Stimulated activated CD8-positive, alpha-beta memory T cell treated with anti-CD3 and anti-CD28 coated beads, Interleukin-4, amount 100 ng/mL, for 1 hour (primary cell): ENCODE measurements at regions not wholly inside any gene's neighbourhood (a gene's known extent, or its start where the extent isn't known, plus 50 kb on each side); places are given as distances from the start of the nearest gene placed in this dataset.

Source experiments
- DNase-seq, 2 donors: peaks; one replicate each; pipeline ENCODE4 v3.0.0-alpha.2; 2020; ENCODE audit warnings: low read depth in 2 of 2, low spot score in 1 of 2

- DNase-seq: no peak
These were observed 1235.7 kb downstream of the BRD1 start for GRCh38 chr22:48592066-48592345.

DNA sequence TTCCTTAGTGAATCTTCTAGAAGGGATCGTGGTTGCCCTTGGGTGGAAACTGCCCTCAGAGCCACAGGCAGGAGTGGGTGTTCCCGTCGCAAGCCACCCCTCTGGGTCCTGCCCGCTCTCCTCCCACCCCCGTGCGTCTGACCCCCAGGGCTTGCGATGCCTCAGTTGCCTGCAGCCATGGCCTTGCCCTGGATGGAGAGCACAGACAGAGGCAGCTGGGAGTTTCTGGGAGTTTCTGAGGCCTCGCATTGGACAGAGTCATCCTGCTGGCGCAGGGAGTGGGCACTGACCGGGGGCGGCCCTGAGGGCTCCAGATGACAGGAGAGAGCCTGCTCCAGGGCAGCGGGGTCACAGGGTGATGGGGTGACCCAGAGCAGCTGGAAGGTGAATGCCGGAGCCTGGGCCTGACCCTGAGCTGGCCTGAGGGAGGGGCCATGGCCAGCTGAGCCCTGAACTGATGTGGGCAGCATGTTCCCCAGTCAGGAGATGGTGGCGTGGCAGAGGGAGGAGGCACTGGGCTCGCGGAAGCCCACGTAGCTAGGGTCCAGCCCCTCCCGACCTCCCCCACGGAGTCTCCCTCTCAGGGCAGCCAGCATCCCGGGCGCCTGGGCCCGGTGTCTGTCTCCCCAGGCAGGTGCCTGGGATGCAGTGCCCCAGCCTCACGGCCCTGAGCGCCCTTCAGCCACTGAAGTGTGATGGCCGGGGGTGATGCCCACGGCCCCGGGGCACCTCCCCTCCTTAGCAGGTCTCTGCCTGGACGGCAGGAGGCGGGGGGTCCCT, 1236.2 kb downstream of the BRD1 start:
- no peak for DNase-seq

DNA sequence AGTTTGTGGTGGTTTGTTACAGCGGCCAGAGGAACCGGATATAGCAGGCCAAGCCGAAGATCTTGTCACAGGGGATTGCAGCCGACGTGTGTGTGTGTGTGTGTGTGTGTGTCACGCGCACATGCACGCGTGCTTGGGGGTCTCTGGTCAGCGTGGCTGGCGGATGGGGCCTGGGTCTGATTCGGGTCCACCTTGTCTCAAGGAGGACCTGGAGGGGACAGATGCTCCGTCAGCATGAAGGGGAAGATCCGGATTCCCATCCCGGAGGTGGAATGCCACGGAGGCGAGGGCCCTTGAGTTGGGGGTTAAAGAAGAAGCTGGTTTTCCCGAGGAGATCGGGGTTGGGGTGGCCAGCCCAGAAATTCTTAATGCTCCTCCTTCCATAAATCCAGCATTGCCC, 1237.8 kb downstream of the BRD1 start:
- no peak for DNase-seq

GRCh38 chr22:48588878-48589450, 1238.7 kb downstream of the BRD1 start:
- DNase-seq: no peak

GRCh38 chr22:48588151-48588877, 1239.4 kb downstream of the BRD1 start:
- no peak for DNase-seq

- DNase-seq: no peak
These were observed 1240.3 kb downstream of the BRD1 start for GRCh38 chr22:48587236-48587865.

DNA sequence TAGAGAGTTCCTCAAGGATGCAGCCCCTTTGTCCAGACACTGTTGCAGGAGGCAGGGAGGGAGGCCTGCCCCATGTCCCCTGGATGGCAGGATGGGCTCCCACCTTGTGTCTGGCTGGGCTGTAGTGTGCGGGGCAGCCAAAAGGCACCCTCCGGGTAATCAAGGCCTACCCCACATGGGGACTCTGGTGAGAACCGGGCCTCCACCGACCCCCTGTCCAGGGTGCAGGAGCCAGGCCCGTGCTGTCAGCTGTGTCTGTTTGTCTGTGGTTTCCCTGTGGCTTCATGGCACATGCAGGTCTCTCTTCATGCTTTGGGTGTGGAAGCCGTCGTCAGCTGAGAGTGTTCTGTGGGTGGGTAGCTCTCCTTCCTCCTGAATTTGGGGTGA, 1240.9 kb downstream of the BRD1 start:
- DNase-seq: no peak

DNA sequence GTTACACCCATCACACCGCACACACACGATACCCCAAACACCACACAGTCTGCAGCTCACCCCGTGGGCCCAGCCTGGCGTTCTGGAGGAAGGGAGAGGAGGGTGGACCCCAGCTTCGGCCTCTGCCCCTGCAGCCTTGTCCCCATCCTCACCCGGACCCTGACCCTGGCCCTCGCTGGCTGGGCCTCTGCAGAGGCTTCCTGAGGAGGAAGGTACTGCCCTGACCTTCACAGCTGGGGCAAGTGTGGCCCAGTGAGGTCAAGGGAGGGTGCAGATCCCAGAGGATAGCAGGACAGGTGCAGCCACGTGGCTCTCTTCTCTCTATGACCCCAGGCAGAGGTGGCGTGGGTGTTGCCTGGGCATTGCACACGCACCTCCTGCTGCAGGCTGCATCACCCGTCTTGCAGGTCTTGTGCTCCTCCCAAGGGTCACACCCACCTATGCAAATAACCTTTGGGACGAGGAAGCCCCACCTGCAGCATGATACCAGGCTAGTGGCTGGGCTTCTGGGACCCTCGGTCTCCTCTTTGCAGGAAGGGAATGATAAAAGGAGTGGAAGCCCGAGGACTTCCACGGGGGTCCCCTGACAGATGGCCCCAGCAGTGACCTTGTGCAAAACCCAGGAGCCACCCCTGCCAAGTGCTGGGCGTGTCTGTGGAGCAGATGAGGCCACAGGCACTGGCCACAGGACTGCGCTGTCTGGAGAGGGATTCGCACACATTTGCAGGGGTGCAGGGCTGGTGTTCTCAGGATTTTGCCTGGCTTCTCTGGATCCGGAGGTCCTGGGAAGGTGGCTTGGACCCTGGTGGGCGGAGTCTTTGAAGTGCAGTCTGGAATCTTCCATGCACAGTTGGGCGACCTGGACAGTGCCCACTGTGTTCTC, 1241.5 kb downstream of the BRD1 start:
- no peak for DNase-seq

GRCh38 chr22:48584170-48584569, 1243.5 kb downstream of the BRD1 start:
- DNase-seq: no peak

- no peak for DNase-seq
These were observed 1245.7 kb downstream of the BRD1 start for GRCh38 chr22:48581796-48582469.

DNA sequence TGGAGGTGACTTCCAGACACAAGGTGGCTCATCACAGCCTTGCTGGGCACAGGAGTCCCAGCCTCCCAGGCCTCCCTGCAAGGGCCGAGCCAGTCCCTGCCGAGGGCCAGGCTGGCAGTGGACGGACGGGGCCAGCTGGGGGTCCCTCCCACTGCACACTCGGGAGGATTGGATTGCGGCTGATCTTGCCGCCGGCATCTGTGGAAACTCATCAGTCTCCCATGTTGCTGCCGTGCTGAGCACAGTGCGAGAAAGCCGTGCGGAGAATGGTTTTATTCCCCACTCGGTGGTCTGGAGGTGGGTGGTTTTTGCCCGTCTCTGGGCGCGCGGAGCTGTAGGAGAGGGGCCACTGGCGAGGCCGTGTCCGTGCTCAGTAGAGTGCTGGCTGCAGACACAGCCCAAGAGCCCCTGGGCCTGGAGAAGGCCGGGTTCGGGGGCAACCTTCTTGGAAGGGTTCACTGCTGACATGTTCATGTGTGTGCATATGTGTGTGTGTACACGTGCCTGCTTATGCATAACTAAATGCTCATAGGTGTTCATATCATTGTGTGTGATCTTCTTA, 1246.4 kb downstream of the BRD1 start:
- no peak for DNase-seq

GRCh38 chr22:48580481-48580970, 1247.1 kb downstream of the BRD1 start:
- no peak for DNase-seq

- DNase-seq: no peak
These were observed 1247.8 kb downstream of the BRD1 start for GRCh38 chr22:48579928-48580309.

GRCh38 chr22:48579043-48579927, 1248.4 kb downstream of the BRD1 start:
- no peak for DNase-seq

- DNase-seq: no peak
These were observed 1249.3 kb downstream of the BRD1 start for GRCh38 chr22:48578138-48579042.

- DNase-seq: no peak
These were observed 1250.0 kb downstream of the BRD1 start for GRCh38 chr22:48577691-48578090.

GRCh38 chr22:48577014-48577690, 1250.5 kb downstream of the BRD1 start:
- DNase-seq: no peak
